CD4-positive, alpha-beta T cell treated with Interleukin-17A for 4 hours (primary cell): ENCODE measurements at regions not wholly inside any gene's neighbourhood (a gene's known extent, or its start where the extent isn't known, plus 50 kb on each side); places are given as distances from the start of the nearest gene placed in this dataset.
"Not testable (repeated sequence)": the region's sequence is repeated elsewhere in the genome, so short reads cannot be mapped to it uniquely, and the experiment has no call there.

Experiments
- DNase-seq: peaks from one replicate; pipeline ENCODE4 v3.0.0-alpha.2; 2020; ENCODE audit warnings: mixed read lengths

- no peak for DNase-seq
Measured at GRCh38 chr10:121309164-121309563, 289.1 kb downstream of the FGFR2 start.

GRCh38 chr10:121310151-121310711 lies 288.0 kb downstream of the FGFR2 start:
- no peak for DNase-seq

GRCh38 chr10:121311812-121312443 lies 286.3 kb downstream of the FGFR2 start:
- no peak for DNase-seq

GRCh38 chr10:121312587-121312986 lies 285.7 kb downstream of the FGFR2 start:
- DNase-seq: no peak

- DNase-seq: no peak
Measured at GRCh38 chr10:121313119-121313875, 284.9 kb downstream of the FGFR2 start.

- no peak for DNase-seq
Measured at GRCh38 chr10:121316432-121316831, 281.8 kb downstream of the FGFR2 start.

- DNase-seq: no peak
Measured at GRCh38 chr10:121317374-121317773, 280.9 kb downstream of the FGFR2 start.

- no peak for DNase-seq
Measured at GRCh38 chr10:121322046-121322445, 276.2 kb downstream of the FGFR2 start.

- no peak for DNase-seq
Measured at GRCh38 chr10:121322776-121323175, 275.5 kb downstream of the FGFR2 start.

- DNase-seq: no peak
Measured at GRCh38 chr10:121323443-121323842, 274.8 kb downstream of the FGFR2 start.

- no peak for DNase-seq
Measured at GRCh38 chr10:121324678-121325213, 273.5 kb downstream of the FGFR2 start.

GRCh38 chr10:121325490-121326231 lies 272.6 kb downstream of the FGFR2 start:
- DNase-seq: no peak

GRCh38 chr10:121326905-121327304 lies 271.3 kb downstream of the FGFR2 start:
- DNase-seq: no peak

GRCh38 chr10:121327727-121328126 lies 270.5 kb downstream of the FGFR2 start:
- DNase-seq: no peak

- not testable (repeated sequence) for DNase-seq
Measured at GRCh38 chr10:121329631-121330030, 268.6 kb downstream of the FGFR2 start.

GRCh38 chr10:121330563-121330962 lies 267.7 kb downstream of the FGFR2 start:
- DNase-seq: no peak

- no peak for DNase-seq
Measured at GRCh38 chr10:121332353-121332752, 265.9 kb downstream of the FGFR2 start.

- DNase-seq: no peak
Measured at GRCh38 chr10:121332829-121333765, 265.1 kb downstream of the FGFR2 start.

GRCh38 chr10:121335386-121335925 lies 262.8 kb downstream of the FGFR2 start:
- DNase-seq: no peak

- no peak for DNase-seq
Measured at GRCh38 chr10:121337427-121337826, 260.8 kb downstream of the FGFR2 start.

- no peak for DNase-seq
Measured at GRCh38 chr10:121338206-121338980, 259.9 kb downstream of the FGFR2 start.
